ENCODE measurements at regions not wholly inside any gene's neighbourhood (a gene's known extent, or its start where the extent isn't known, plus 50 kb on each side); places are given as distances from the start of the nearest gene placed in this dataset.

DNA sequence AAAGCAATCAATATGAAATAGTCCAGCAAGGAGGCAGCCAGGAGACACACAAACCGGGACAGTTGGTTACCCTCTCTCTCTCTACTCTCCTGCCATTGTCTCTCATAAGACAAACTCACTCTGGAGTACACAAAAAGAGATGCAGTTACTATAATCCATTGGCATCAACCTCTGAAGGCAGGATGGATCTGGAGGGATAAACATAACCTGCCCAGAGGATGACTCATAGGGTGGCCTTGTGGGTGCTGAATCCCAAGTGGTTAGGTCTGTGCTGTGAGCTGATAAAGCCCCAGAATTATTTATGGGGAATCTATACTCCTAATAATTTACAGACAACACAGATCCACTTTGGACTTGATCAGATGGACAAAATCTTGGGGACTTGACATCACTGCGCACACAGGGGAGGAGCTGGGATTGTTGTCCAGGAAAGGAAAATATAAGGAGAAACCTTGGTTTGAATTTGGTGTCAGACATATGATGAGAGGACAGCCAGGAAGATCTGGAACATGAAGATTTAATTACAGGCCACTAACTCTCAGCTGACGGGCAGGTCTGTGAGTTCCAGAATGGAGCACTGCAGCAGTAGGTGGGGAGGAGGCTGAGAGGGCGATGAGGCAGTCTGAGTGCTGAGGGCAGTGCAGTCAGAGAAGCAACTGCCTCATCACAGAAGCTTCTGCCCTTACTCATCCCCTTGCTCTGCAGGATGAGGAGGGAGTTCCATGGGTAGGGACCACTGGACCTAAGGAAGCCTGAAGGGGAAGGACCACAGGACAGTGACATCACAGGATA lies 113.9 kb upstream of the PRSS58 start:
- TF ChIP-seq POLR2A (IDR thresholded peaks at IDR 0.05; ENCODE audit: low read depth, low read length) (no peak), TAF1 (IDR thresholded peaks at IDR 0.05; ENCODE audit: borderline replicate concordance, low read depth, low read length) (no peak)

Data from GM12892 (cell line).